ENCODE measurements at regions not wholly inside any gene's neighbourhood (a gene's known extent, or its start where the extent isn't known, plus 50 kb on each side); places are given as distances from the start of the nearest gene placed in this dataset.
A peak's percentile ranks its signal among the peaks of the same experiment; 100 is the strongest.

DNA sequence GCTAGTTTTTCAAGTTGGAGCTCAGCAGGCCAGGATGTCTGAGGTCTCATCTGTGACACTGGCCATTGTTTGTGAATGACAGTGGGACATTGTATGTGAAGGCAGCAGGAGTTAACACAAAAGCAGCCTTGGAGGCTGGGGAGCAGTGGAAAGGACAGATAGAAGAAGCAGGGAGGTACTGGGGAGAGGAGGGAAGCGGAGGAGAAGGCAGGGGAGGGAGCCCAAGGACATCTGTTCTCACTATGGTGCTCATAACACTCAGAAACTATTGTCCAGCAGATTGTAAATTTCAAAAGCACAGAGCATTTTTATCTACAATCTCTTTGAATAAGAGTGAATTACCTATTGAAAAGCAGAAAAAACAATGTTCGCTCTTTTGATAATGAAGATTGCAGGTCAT is 253.6 kb upstream of the DIPK2B start:
- no peaks in the 10 kb centered on the region for H3K27me3 ChIP-seq
- DNase-seq: no peak
- H3K36me3 ChIP-seq: no peaks in the 10 kb centered on the region
- no peaks in the 10 kb centered on the region for H3K4me1 ChIP-seq
- H3K4me3 ChIP-seq: no peak overlapping the region
- TF ChIP-seq, protein P1, sequence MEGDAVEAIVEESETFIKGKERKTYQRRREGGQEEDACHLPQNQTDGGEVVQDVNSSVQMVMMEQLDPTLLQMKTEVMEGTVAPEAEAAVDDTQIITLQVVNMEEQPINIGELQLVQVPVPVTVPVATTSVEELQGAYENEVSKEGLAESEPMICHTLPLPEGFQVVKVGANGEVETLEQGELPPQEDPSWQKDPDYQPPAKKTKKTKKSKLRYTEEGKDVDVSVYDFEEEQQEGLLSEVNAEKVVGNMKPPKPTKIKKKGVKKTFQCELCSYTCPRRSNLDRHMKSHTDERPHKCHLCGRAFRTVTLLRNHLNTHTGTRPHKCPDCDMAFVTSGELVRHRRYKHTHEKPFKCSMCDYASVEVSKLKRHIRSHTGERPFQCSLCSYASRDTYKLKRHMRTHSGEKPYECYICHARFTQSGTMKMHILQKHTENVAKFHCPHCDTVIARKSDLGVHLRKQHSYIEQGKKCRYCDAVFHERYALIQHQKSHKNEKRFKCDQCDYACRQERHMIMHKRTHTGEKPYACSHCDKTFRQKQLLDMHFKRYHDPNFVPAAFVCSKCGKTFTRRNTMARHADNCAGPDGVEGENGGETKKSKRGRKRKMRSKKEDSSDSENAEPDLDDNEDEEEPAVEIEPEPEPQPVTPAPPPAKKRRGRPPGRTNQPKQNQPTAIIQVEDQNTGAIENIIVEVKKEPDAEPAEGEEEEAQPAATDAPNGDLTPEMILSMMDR (IDR thresholded peaks at IDR 0.05): no peak
- intact Hi-C loops (cut with DNase I): no loop called here
- no peak for ATAC-seq
- H3K9me3 ChIP-seq: no peaks in the 10 kb centered on the region
- no peak overlapping the region for H3K27ac ChIP-seq

GRCh38 chrX:45449982-45450381 is 249.3 kb upstream of the DIPK2B start:
- DNase-seq: no peak
- no peak for ATAC-seq
- intact Hi-C loops (cut with DNase I): no loop called here

DNA sequence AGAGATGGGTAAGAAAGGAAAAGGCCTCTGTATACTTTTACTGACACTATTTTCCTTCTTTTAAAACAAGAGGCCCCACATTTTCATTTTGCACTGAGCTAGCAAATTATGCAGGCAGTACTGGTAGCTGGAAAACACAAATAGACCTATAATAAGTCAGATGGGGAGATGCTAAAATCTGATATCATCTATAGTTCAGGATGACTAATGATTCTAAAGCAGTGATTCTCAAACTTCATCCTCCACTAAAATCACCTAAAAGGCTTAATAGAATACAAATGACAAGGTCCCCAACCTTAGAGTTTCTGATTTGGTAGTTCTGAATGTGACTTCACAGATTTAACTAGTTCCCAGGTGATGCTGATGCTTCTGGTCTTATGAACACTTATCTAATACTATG is 247.3 kb upstream of the DIPK2B start:
- no peak overlapping the region for H3K27ac ChIP-seq
- intact Hi-C loops (cut with DNase I): no loop called here

More at GRCh38 chrX:45449982-45450381, 249.3 kb upstream of the DIPK2B start:
- no peaks in the 10 kb centered on the region for H3K36me3 ChIP-seq
- TF ChIP-seq, protein P1 (IDR thresholded peaks at IDR 0.05): no peak
- H3K27me3 ChIP-seq: no peaks in the 10 kb centered on the region
- no peaks in the 10 kb centered on the region for H3K4me1 ChIP-seq
- no peaks in the 10 kb centered on the region for H3K9me3 ChIP-seq
- no peak overlapping the region for H3K4me3 ChIP-seq
- H3K27ac ChIP-seq: no peak overlapping the region

DNA sequence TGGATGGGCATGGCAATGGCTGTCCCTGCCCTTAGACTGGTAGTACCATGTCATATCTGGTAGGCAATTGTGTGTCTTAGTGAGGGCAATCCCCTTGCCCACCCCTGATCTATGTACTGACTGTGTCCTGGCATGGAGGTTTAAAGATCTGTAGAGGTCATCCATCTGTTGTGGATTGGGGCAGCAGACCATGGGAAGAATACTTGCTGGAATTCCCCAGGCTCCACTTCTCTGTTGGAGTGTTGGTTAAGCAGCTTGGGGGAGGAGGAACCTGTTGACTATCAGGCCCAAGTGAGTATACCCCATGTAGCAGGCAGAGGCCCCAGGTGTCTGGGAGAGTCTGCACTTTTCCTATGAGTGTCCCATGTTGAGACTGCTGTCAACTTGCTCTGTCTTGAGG is 246.7 kb upstream of the DIPK2B start:
- no peak overlapping the region for H3K4me3 ChIP-seq
- no peaks in the 10 kb centered on the region for H3K27me3 ChIP-seq
- no peak overlapping the region for H3K27ac ChIP-seq
- TF ChIP-seq, protein P1 (IDR thresholded peaks at IDR 0.05): no peak
- ATAC-seq (no peak), DNase-seq (no peak)
- no peaks in the 10 kb centered on the region for H3K36me3 ChIP-seq
- intact Hi-C loops (cut with DNase I): no loop called here
- no peaks in the 10 kb centered on the region for H3K9me3 ChIP-seq
- H3K4me1 ChIP-seq: no peaks in the 10 kb centered on the region

More for the DNA sequence above, 247.3 kb upstream of the DIPK2B start:
- TF ChIP-seq, protein P1 (IDR thresholded peaks at IDR 0.05): no peak
- DNase-seq (no peak), ATAC-seq (no peak)
- no peaks in the 10 kb centered on the region for H3K36me3 ChIP-seq
- no peaks in the 10 kb centered on the region for H3K9me3 ChIP-seq
- H3K27me3 ChIP-seq: no peaks in the 10 kb centered on the region
- no peak overlapping the region for H3K4me3 ChIP-seq
- no peaks in the 10 kb centered on the region for H3K4me1 ChIP-seq

- H3K27ac ChIP-seq: no peak overlapping the region
- TF ChIP-seq, protein P1 (IDR thresholded peaks at IDR 0.05): no peak
- H3K4me3 ChIP-seq: no peak overlapping the region
- H3K36me3 ChIP-seq: no peaks in the 10 kb centered on the region
- H3K4me1 ChIP-seq: no peaks in the 10 kb centered on the region
- intact Hi-C loops (cut with DNase I): no loop called here
- no peak for DNase-seq
- H3K9me3 ChIP-seq: no peaks in the 10 kb centered on the region
- no peaks in the 10 kb centered on the region for H3K27me3 ChIP-seq
- ATAC-seq: peak; percentile 52
These were observed 245.2 kb upstream of the DIPK2B start for GRCh38 chrX:45445745-45446412.

- Histone ChIP-seq H3K4me3 (no peak overlapping the region), H3K9me3 (no peaks in the 10 kb centered on the region), H3K4me1 (no peaks in the 10 kb centered on the region), H3K27me3 (no peaks in the 10 kb centered on the region), H3K27ac (no peak overlapping the region), H3K36me3 (no peaks in the 10 kb centered on the region)
- DNase-seq (no peak), ATAC-seq (no peak)
- TF ChIP-seq, protein P1 (IDR thresholded peaks at IDR 0.05): no peak
- intact Hi-C loops (cut with DNase I): no loop called here
These were observed 236.5 kb upstream of the DIPK2B start for GRCh38 chrX:45437186-45437585.

All from upper lobe of right lung (tissue), 1 donor.